ENCODE measurements at regions not wholly inside any gene's neighbourhood (a gene's known extent, or its start where the extent isn't known, plus 50 kb on each side); places are given as distances from the start of the nearest gene placed in this dataset.

- TF ChIP-seq CTCF (IDR thresholded peaks at IDR 0.05) (no peak), POLR2AphosphoS5 (IDR thresholded peaks at IDR 0.05) (no peak), POLR2A (IDR thresholded peaks at IDR 0.05) (no peak), EP300 (IDR thresholded peaks at IDR 0.05; ENCODE audit: low read depth) (no peak)
Observed at GRCh38 chr4:89171176-89171805, 60.0 kb downstream of the TIGD2 start.
